Peyer's patch (tissue), 4 donors: ENCODE measurements at regions not wholly inside any gene's neighbourhood (a gene's known extent, or its start where the extent isn't known, plus 50 kb on each side); places are given as distances from the start of the nearest gene placed in this dataset.
"Not testable (repeated sequence)": the region's sequence is repeated elsewhere in the genome, so short reads cannot be mapped to it uniquely, and the experiment has no call there.

Experiments
- DNase-seq, 3 donors: peaks; one replicate each; pipeline ENCODE4 v3.0.0-alpha.2; 2017 to 2019
- H3K27ac ChIP-seq, 4 donors: fragments of 200-600 bp; sonication (generic); one replicate each; pipeline ENCODE4 v1.5.1; 2016 to 2019
- H3K27me3 ChIP-seq, 2 donors: fragments of 200-600 bp; sonication (generic); one replicate each; pipeline ENCODE4 v1.5.1; 2019
- H3K36me3 ChIP-seq, 3 donors: fragments of 200-600 bp; sonication (generic); one replicate each; pipeline ENCODE4 v1.5.1; 2016 to 2019
- H3K4me1 ChIP-seq, 4 donors: fragments of 200-600 bp; sonication (generic); one replicate each; pipeline ENCODE4 v1.5.1; 2016 to 2019
- H3K4me3 ChIP-seq, 4 donors: fragments of 200-600 bp; sonication (generic); 1 replicate in 3 of 4; 2 replicates in 1 of 4; pipeline ENCODE4 v1.5.1; 2016 to 2019; ENCODE audit warnings: mild to moderate bottlenecking in 1 of 4
- H3K9me3 ChIP-seq, 4 donors: fragments of 200-600 bp; sonication (generic); one replicate each; pipeline ENCODE4 v1.5.1; 2016 to 2019; ENCODE audit warnings: mild to moderate bottlenecking in 1 of 4
- CTCF ChIP-seq, 6 experiments: fragments of 450-650 bp in 4 of 6; fragments of 200-600 bp in 2 of 6; sonication (generic) in 1 of 6; IDR thresholded peaks; one replicate each; pipeline ENCODE4 v1.5.1; 2017 to 2019; ENCODE audit warnings: antibody characterized with exemption in 6 of 6, mild to moderate bottlenecking in 3 of 6, moderate library complexity in 1 of 6
- POLR2A ChIP-seq, 2 donors: fragments of 450-650 bp; IDR thresholded peaks; one replicate each; pipeline ENCODE4 v1.5.1; 2017; ENCODE audit warnings: antibody characterized with exemption in 2 of 2, mild to moderate bottlenecking in 2 of 2, moderate library complexity in 2 of 2

GRCh38 chr15:84094720-84095119 is 140.9 kb upstream of the GOLGA6L4 start:
- not testable (repeated sequence) for H3K9me3 ChIP-seq, H3K4me3 ChIP-seq, H3K36me3 ChIP-seq, H3K4me1 ChIP-seq, H3K27ac ChIP-seq, H3K27me3 ChIP-seq, DNase-seq

- not testable (repeated sequence) for H3K4me1 ChIP-seq, H3K27me3 ChIP-seq, H3K36me3 ChIP-seq, H3K4me3 ChIP-seq, DNase-seq, H3K27ac ChIP-seq, H3K9me3 ChIP-seq
Measured at GRCh38 chr15:84097053-84097452, 138.5 kb upstream of the GOLGA6L4 start.

GRCh38 chr15:84098604-84099003 is 137.0 kb upstream of the GOLGA6L4 start:
- no peak for DNase-seq
- H3K27ac ChIP-seq, result no peak overlapping the region
- H3K36me3 ChIP-seq, result no peaks in the 10 kb centered on the region
- H3K9me3 ChIP-seq, result no peaks in the 10 kb centered on the region
- no peak overlapping the region for H3K4me3 ChIP-seq
- TF ChIP-seq POLR2A (IDR thresholded peaks at IDR 0.05) (no peak), CTCF (IDR thresholded peaks at IDR 0.05) (no peak)
- no peaks in the 10 kb centered on the region for H3K27me3 ChIP-seq
- no peaks in the 10 kb centered on the region for H3K4me1 ChIP-seq

- Histone ChIP-seq H3K27me3 (no peaks in the 10 kb centered on the region), H3K4me3 (no peak overlapping the region)
Measured at GRCh38 chr15:84099181-84099580, 136.4 kb upstream of the GOLGA6L4 start.

GRCh38 chr15:84103345-84103744 is 132.2 kb upstream of the GOLGA6L4 start:
- Histone ChIP-seq H3K4me3 (no peak overlapping the region), H3K9me3 (no peaks in the 10 kb centered on the region), H3K27me3 (no peaks in the 10 kb centered on the region), H3K36me3 (no peaks in the 10 kb centered on the region), H3K4me1 (no peaks in the 10 kb centered on the region), H3K27ac (no peak overlapping the region)
- no peak for TF ChIP-seq CTCF (IDR thresholded peaks at IDR 0.05)
- no peak for TF ChIP-seq POLR2A (IDR thresholded peaks at IDR 0.05)
- DNase-seq, result no peak

More at GRCh38 chr15:84099181-84099580, 136.4 kb upstream of the GOLGA6L4 start:
- Histone ChIP-seq H3K9me3 (no peaks in the 10 kb centered on the region), H3K27ac (no peak overlapping the region), H3K36me3 (no peaks in the 10 kb centered on the region), H3K4me1 (no peaks in the 10 kb centered on the region)
- DNase-seq, result peak in 1 of 3 donors; percentile 49
- no peak for TF ChIP-seq POLR2A (IDR thresholded peaks at IDR 0.05)
- TF ChIP-seq CTCF (IDR thresholded peaks at IDR 0.05), result no peak

GRCh38 chr15:84104853-84105252 is 130.7 kb upstream of the GOLGA6L4 start:
- DNase-seq, result no peak
- Histone ChIP-seq H3K36me3 (no peaks in the 10 kb centered on the region), H3K27ac (no peak overlapping the region), H3K27me3 (no peaks in the 10 kb centered on the region), H3K4me3 (no peak overlapping the region), H3K9me3 (no peaks in the 10 kb centered on the region), H3K4me1 (no peaks in the 10 kb centered on the region)
- TF ChIP-seq CTCF (IDR thresholded peaks at IDR 0.05), result no peak
- no peak for TF ChIP-seq POLR2A (IDR thresholded peaks at IDR 0.05)

GRCh38 chr15:84108728-84109127 is 126.8 kb upstream of the GOLGA6L4 start:
- H3K4me3 ChIP-seq, result no peak overlapping the region
- no peaks in the 10 kb centered on the region for H3K4me1 ChIP-seq
- H3K36me3 ChIP-seq, result no peaks in the 10 kb centered on the region
- no peaks in the 10 kb centered on the region for H3K9me3 ChIP-seq
- no peaks in the 10 kb centered on the region for H3K27me3 ChIP-seq
- TF ChIP-seq POLR2A (IDR thresholded peaks at IDR 0.05) (no peak), CTCF (IDR thresholded peaks at IDR 0.05) (no peak)
- H3K27ac ChIP-seq, result no peak overlapping the region
- no peak for DNase-seq
